GM18511 (cell line): ENCODE measurements at regions not wholly inside any gene's neighbourhood (a gene's known extent, or its start where the extent isn't known, plus 50 kb on each side); places are given as distances from the start of the nearest gene placed in this dataset.

ENCODE experiments used
- ATAC-seq: cut with Tn5 transposase; IDR thresholded peaks from one replicate; pipeline ENCODE4 v1.9.1; 2021; ENCODE audit warnings: mild to moderate bottlenecking, moderate library complexity; ENCODE audit not compliant: unreplicated experiment

GRCh38 chr20:39108746-39109145 lies 146.6 kb downstream of the DHX35 start:
- no peak for ATAC-seq

GRCh38 chr20:39107741-39108140 lies 145.6 kb downstream of the DHX35 start:
- no peak for ATAC-seq

GRCh38 chr20:39106791-39107190 lies 144.6 kb downstream of the DHX35 start:
- ATAC-seq, result no peak

GRCh38 chr20:39105551-39105950 lies 143.4 kb downstream of the DHX35 start:
- no peak for ATAC-seq

- ATAC-seq, result no peak
These were observed 141.6 kb downstream of the DHX35 start for GRCh38 chr20:39103732-39104131.

GRCh38 chr20:39103305-39103704 lies 141.2 kb downstream of the DHX35 start:
- ATAC-seq, result no peak

GRCh38 chr20:39101895-39102294 lies 139.8 kb downstream of the DHX35 start:
- no peak for ATAC-seq

GRCh38 chr20:39100691-39101090 lies 138.5 kb downstream of the DHX35 start:
- no peak for ATAC-seq

- no peak for ATAC-seq
These were observed 135.7 kb downstream of the DHX35 start for GRCh38 chr20:39097889-39098288.

- ATAC-seq, result no peak
These were observed 133.7 kb downstream of the DHX35 start for GRCh38 chr20:39095870-39096269.

GRCh38 chr20:39094391-39094790 lies 132.2 kb downstream of the DHX35 start:
- ATAC-seq, result no peak

GRCh38 chr20:39092733-39093410 lies 130.7 kb downstream of the DHX35 start:
- no peak for ATAC-seq

GRCh38 chr20:39090906-39091305 lies 128.8 kb downstream of the DHX35 start:
- no peak for ATAC-seq

GRCh38 chr20:39089797-39090196 lies 127.7 kb downstream of the DHX35 start:
- ATAC-seq, result no peak
